H9 (cell line): ENCODE measurements at regions not wholly inside any gene's neighbourhood (a gene's known extent, or its start where the extent isn't known, plus 50 kb on each side); places are given as distances from the start of the nearest gene placed in this dataset.

ENCODE experiments used
- DNase-seq: peaks from one replicate; pipeline ENCODE4 v3.0.0-alpha.2; 2017
- H2AFZ ChIP-seq: one replicate; pipeline ENCODE4 v1.6.1; 2013; ENCODE audit warnings: mild to moderate bottlenecking, low read length, control low read depth, moderate library complexity
- H2AK5ac ChIP-seq: 2 replicates; pipeline ENCODE4 v1.6.1; 2013; ENCODE audit warnings: low read length, control low read depth, mixed read lengths; ENCODE audit not compliant: insufficient read length
- H2BK120ac ChIP-seq: one replicate; pipeline ENCODE4 v1.6.1; 2013; ENCODE audit warnings: low read depth, mild to moderate bottlenecking, low read length, control low read depth, inconsistent platforms; ENCODE audit not compliant: poor library complexity, severe bottlenecking
- H2BK12ac ChIP-seq: 2 replicates; pipeline ENCODE4 v1.6.1; 2013; ENCODE audit warnings: low read length, control low read depth, mixed read lengths, low read depth; ENCODE audit not compliant: insufficient read length
- H2BK15ac ChIP-seq: 2 replicates; pipeline ENCODE4 v1.6.1; 2013; ENCODE audit warnings: low read depth, low read length, control low read depth
- H2BK20ac ChIP-seq: one replicate; pipeline ENCODE4 v1.6.1; 2013; ENCODE audit warnings: low read depth, mild to moderate bottlenecking, low read length, control low read depth, inconsistent platforms; ENCODE audit not compliant: poor library complexity, severe bottlenecking
- H2BK5ac ChIP-seq: 2 replicates; pipeline ENCODE4 v1.6.1; 2013; ENCODE audit warnings: low read length, control low read depth, mixed read lengths; ENCODE audit not compliant: insufficient read length
- H3K14ac ChIP-seq: 2 replicates; pipeline ENCODE4 v1.6.1; 2013; ENCODE audit warnings: low read length, control low read depth; ENCODE audit not compliant: insufficient read depth
- H3K18ac ChIP-seq: 2 replicates; pipeline ENCODE4 v1.6.1; 2013; ENCODE audit warnings: low read depth, mild to moderate bottlenecking, mixed read lengths, low read length, control low read depth; ENCODE audit not compliant: insufficient read length
- H3K23ac ChIP-seq: 2 replicates; pipeline ENCODE4 v1.6.1; 2013; ENCODE audit warnings: low read length, control low read depth, mixed read lengths, low read depth; ENCODE audit not compliant: insufficient read length
- H3K23me2 ChIP-seq: 2 replicates; pipeline ENCODE4 v1.6.1; 2013; ENCODE audit warnings: low read depth, mild to moderate bottlenecking, mixed read lengths, low read length, control low read depth; ENCODE audit not compliant: insufficient read length, poor library complexity, severe bottlenecking
- H3K27ac ChIP-seq: 2 replicates; pipeline ENCODE4 v1.5.1; 2013; ENCODE audit warnings: low read length, control low read depth, mixed read lengths, low read depth; ENCODE audit not compliant: insufficient read length
- H3K27me3 ChIP-seq: 2 replicates; pipeline ENCODE4 v1.6.1; 2013; ENCODE audit warnings: low read length, control low read depth, inconsistent platforms; ENCODE audit not compliant: insufficient read depth
- H3K4ac ChIP-seq: 2 replicates; pipeline ENCODE4 v1.6.1; 2013; ENCODE audit warnings: low read depth, mild to moderate bottlenecking, control low read depth, inconsistent platforms, low read length, moderate library complexity
- H3K4me1 ChIP-seq: 2 replicates; pipeline ENCODE4 v1.6.1; 2013; ENCODE audit warnings: low read length, control low read depth, inconsistent platforms; ENCODE audit not compliant: insufficient read depth
- H3K4me2 ChIP-seq: 2 replicates; pipeline ENCODE4 v1.6.1; 2013; ENCODE audit warnings: low read length, control low read depth, mixed read lengths; ENCODE audit not compliant: insufficient read length, insufficient read depth
- H3K56ac ChIP-seq: 2 replicates; pipeline ENCODE4 v1.6.1; 2013; ENCODE audit warnings: low read depth, mild to moderate bottlenecking, mixed read lengths, low read length, control low read depth; ENCODE audit not compliant: insufficient read length
- H3K79me1 ChIP-seq: 2 replicates; pipeline ENCODE4 v1.6.1; 2013; ENCODE audit warnings: low read depth, mild to moderate bottlenecking, moderate library complexity, low read length, control low read depth, inconsistent platforms; ENCODE audit not compliant: insufficient read depth, poor library complexity, severe bottlenecking
- H3K79me2 ChIP-seq: 2 replicates; pipeline ENCODE4 v1.6.1; 2013; ENCODE audit warnings: low read length, control low read depth, inconsistent platforms; ENCODE audit not compliant: insufficient read depth
- H3K9ac ChIP-seq: 2 replicates; pipeline ENCODE4 v1.6.1; 2013; ENCODE audit warnings: low read length, control low read depth, mixed read lengths; ENCODE audit not compliant: insufficient read length; ENCODE audit errors: extremely low read depth
- H3K9me3 ChIP-seq: one replicate; pipeline ENCODE4 v1.6.1; 2013; ENCODE audit warnings: low read depth, low read length, inconsistent platforms; ENCODE audit not compliant: control insufficient read depth
- H3T11ph ChIP-seq: one replicate; pipeline ENCODE4 v1.6.1; 2013; ENCODE audit warnings: mild to moderate bottlenecking, low read length, control low read depth, inconsistent platforms
- H4K20me1 ChIP-seq: one replicate; pipeline ENCODE4 v1.6.1; 2013; ENCODE audit not compliant: control insufficient read depth, insufficient read length, insufficient read depth
- H4K5ac ChIP-seq: 2 replicates; pipeline ENCODE4 v1.6.1; 2013; ENCODE audit warnings: low read depth, mild to moderate bottlenecking, mixed read lengths, low read length, control low read depth; ENCODE audit not compliant: insufficient read length
- H4K8ac ChIP-seq: replicated peaks from 2 replicates; pipeline ENCODE4 v1.6.1; 2013; ENCODE audit warnings: low read length, control low read depth, mixed read lengths, low read depth; ENCODE audit not compliant: insufficient read length
- H4K91ac ChIP-seq: 2 replicates; pipeline ENCODE4 v1.6.1; 2013; ENCODE audit warnings: low read depth, mild to moderate bottlenecking, moderate library complexity, mixed read lengths, low read length, control low read depth; ENCODE audit not compliant: insufficient read length
- H3K27ac Mint-ChIP-seq, 3 experiments: 2 replicates in 2 of 3; 3 replicates in 1 of 3; pipeline ENCODE4 v1.8.0; 2020 to 2021; ENCODE audit warnings: mixed read lengths in 3 of 3, mild to moderate bottlenecking in 1 of 3, moderate library complexity in 1 of 3
- H3K27me3 Mint-ChIP-seq: 2 replicates; pipeline ENCODE4 v1.8.0; 2021; ENCODE audit warnings: low read depth, mild to moderate bottlenecking, moderate library complexity, mixed read lengths
- H3K36me3 Mint-ChIP-seq, 3 experiments: 2 replicates in 2 of 3; 3 replicates in 1 of 3; pipeline ENCODE4 v1.8.0; 2020 to 2021; ENCODE audit warnings: low read depth in 3 of 3, mixed read lengths in 3 of 3; ENCODE audit not compliant: insufficient read depth in 1 of 3
- H3K4me1 Mint-ChIP-seq, 2 experiments: 2 replicates each; pipeline ENCODE4 v1.8.0; 2020; ENCODE audit warnings: mixed read lengths in 2 of 2
- H3K4me3 Mint-ChIP-seq, 2 experiments: 2 replicates in 1 of 2; 3 replicates in 1 of 2; pipeline ENCODE4 v1.8.0; 2020 to 2021; ENCODE audit warnings: mild to moderate bottlenecking in 2 of 2, mixed read lengths in 2 of 2, moderate library complexity in 1 of 2
- H3K9me3 Mint-ChIP-seq, 2 experiments: 2 replicates in 1 of 2; 3 replicates in 1 of 2; pipeline ENCODE4 v1.8.0; 2020; ENCODE audit warnings: mild to moderate bottlenecking in 2 of 2, mixed read lengths in 2 of 2, moderate library complexity in 1 of 2
- CTCF ChIP-seq: fragments of 200-600 bp; sonication (generic); conservative IDR thresholded peaks from 3 replicates; pipeline ENCODE4 v1.8.0; 2021; ENCODE audit warnings: antibody characterized with exemption, mild to moderate bottlenecking
- WGBS: extraction: QIAGEN DNeasy Blood & Tissue Kit; methylation state at CpG from one replicate; pipeline ENCODE4 v1.1.7; 2013; ENCODE audit warnings: missing lambda C conversion rate, low lambda C conversion rate, mixed read lengths; ENCODE audit not compliant: insufficient read length; ENCODE audit errors: extremely low coverage; 5-methylcytosine and 5-hydroxymethylcytosine counted together

- Histone ChIP-seq H4K91ac (no peak overlapping the region), H3K79me2 (no peaks in the 10 kb centered on the region), H3K9me3 (no peaks in the 10 kb centered on the region), H4K20me1 (no peaks in the 10 kb centered on the region), H2AFZ (no peak overlapping the region), H3K14ac (no peak overlapping the region), H3K27me3 (no peaks in the 10 kb centered on the region), H2BK5ac (no peak overlapping the region), H3K23me2 (no peaks in the 10 kb centered on the region), H3K79me1 (no peaks in the 10 kb centered on the region), H3K4ac (no peak overlapping the region), H2BK20ac (no peak overlapping the region), H2BK15ac (no peak overlapping the region), H3K4me1 (no peaks in the 10 kb centered on the region), H3K18ac (no peak overlapping the region), H4K5ac (no peak overlapping the region), H3K9ac (no peak overlapping the region), H2BK12ac (no peak overlapping the region), H3T11ph (no peak overlapping the region), H3K27ac (no peak overlapping the region), H2AK5ac (no peak overlapping the region), H3K4me2 (no peak overlapping the region), H3K23ac (no peak overlapping the region), H3K56ac (no peak overlapping the region), H2BK120ac (no peak overlapping the region), H4K8ac (no peak overlapping the region)
- Mint-ChIP-seq H3K36me3 (no peaks in the 10 kb centered on the region), H3K4me1 (no peaks in the 10 kb centered on the region), H3K27ac (no peak overlapping the region), H3K9me3 (no peaks in the 10 kb centered on the region), H3K4me3 (no peak overlapping the region), H3K27me3 (no peaks in the 10 kb centered on the region)
- WGBS = no CpG with 5 or more reads among the region's 2 CpGs
- no peak for DNase-seq
- no peak for TF ChIP-seq CTCF
Observed at GRCh38 chr6:104505838-104506237, 353.9 kb downstream of the HACE1 start.
